ENCODE measurements at regions not wholly inside any gene's neighbourhood (a gene's known extent, or its start where the extent isn't known, plus 50 kb on each side); places are given as distances from the start of the nearest gene placed in this dataset.

DNA sequence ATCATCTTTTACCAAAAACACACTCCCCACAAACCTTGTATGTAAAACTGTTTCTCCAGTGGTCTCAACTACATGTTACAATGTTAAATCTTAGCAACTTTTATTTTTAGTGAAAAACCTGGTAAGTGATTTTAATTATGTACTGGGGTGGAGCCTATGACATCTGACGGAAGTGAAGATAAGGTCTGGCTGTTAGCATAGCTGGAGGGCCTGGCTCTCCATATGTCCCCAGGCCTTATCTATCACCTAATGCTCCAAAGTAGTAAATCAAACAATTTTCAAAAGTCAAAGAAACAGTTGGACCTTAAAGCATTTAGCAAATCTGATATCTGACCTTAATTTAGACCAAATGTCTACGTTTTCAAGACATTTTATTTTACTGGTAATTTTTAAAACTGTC is 173.6 kb upstream of the SMAD3 start (continued):
- TF ChIP-seq FOXA3 (CRISPR knock-in tag; conservative IDR thresholded peaks at IDR 0.05 in 1 of 2, IDR thresholded peaks at IDR 0.05 in 1 of 2) (peak; percentile 69 to 70; a peak in 3 of 4 replicates), VEZF1 (CRISPR knock-in tag; IDR thresholded peaks at IDR 0.05) (no peak), CTCFL (IDR thresholded peaks at IDR 0.05; ENCODE audit: borderline replicate concordance, insufficient read depth, low read depth, low read length, poor library complexity, severe bottlenecking) (no peak), LEF1 (IDR thresholded peaks at IDR 0.05) (peak; percentile 61; the same call in 1 of the 2 replicates), ZBTB8A (IDR thresholded peaks at IDR 0.05; ENCODE audit: partially characterized antibody) (no peak), TOE1 (IDR thresholded peaks at IDR 0.05; ENCODE audit: borderline replicate concordance) (no peak), TOE1 (CRISPR knock-in tag; IDR thresholded peaks at IDR 0.05; ENCODE audit: borderline replicate concordance, low read depth) (no peak), HOXB6 (CRISPR knock-in tag; IDR thresholded peaks at IDR 0.05; ENCODE audit: borderline replicate concordance) (no peak), SMARCA5 (IDR thresholded peaks at IDR 0.05) (no peak), TCF3 (CRISPR knock-in tag; IDR thresholded peaks at IDR 0.05) (peak; percentile 67)
